CD4-positive, alpha-beta T cell treated with Interleukin-21 for 1 hour (primary cell): ENCODE measurements at regions not wholly inside any gene's neighbourhood (a gene's known extent, or its start where the extent isn't known, plus 50 kb on each side); places are given as distances from the start of the nearest gene placed in this dataset.
"Not testable (repeated sequence)": the region's sequence is repeated elsewhere in the genome, so short reads cannot be mapped to it uniquely, and the experiment has no call there.

Source experiments
- DNase-seq: peaks from one replicate; pipeline ENCODE4 v3.0.0-alpha.2; 2020

DNA sequence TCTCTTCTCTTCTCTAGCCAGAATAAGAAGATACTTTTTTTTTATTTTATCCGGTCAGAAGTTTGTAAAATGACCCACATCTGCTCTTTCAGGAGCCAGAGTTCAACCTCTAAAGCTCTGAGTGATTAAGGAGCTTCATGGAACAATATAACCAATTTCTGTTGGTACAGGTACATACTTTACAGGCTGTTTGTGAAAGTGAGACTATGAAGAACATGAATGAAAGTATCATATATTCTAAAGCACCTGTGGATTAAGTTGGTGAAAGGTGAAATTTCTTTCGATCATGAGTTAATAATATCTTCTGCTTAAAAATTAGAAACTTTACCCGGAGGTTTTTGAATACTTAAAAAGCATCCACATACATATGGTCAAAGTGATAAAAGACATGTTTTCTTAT, 65.2 kb downstream of the DMRT2 start:
- DNase-seq: no peak

DNA sequence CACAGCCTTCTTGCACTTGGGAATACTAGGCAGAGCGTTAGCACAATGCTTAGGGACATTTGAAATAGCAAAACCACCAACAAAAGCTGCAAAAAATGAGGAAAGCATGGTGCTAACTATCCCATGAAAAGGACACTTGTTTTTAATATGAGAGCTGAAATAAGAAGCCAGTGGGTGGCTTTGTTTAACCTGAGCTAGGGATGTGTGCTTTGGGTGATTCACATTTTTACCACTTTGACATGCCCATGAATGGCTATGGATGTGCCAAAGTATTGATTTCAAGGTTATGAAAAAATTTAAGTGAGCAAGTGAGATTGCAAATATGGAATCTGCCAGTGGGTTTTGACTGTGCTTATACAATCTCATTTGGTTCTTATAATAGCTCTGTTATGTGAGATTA, 67.3 kb downstream of the DMRT2 start:
- DNase-seq: no peak

DNA sequence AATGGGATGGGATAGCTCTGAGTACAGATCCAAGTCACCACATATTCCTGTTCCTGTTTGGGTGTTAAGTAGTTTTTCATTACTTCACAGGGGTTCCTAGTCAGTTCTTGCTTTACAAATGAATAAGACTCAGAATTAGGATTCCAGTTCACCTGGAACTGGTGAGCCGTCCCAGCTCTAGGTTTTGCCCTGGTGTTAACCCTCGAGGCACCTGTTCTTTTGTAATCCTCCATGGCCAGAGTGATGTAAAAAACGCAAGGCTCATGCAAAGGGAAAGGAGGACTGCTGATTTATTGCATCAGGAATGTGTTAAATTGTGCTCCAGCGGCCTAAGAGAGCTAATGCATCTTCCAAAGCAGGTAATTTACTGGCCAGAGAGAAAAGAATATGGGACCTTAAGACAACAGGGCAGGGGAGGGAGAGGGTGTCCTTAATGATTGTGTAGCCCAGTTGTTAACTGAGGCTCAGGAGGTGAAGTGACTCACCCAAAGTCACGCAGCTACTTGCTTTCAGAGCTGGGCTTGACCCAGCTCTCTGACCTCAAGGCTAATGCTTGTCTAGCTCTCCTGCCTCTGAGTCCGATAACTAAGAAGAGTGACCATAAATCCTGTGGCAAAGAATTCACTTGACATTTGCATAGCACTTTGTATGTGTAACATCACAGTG, 70.5 kb downstream of the DMRT2 start:
- DNase-seq: no peak

- DNase-seq: no peak
Observed at GRCh38 chr9:1125741-1126140, 75.6 kb downstream of the DMRT2 start.

DNA sequence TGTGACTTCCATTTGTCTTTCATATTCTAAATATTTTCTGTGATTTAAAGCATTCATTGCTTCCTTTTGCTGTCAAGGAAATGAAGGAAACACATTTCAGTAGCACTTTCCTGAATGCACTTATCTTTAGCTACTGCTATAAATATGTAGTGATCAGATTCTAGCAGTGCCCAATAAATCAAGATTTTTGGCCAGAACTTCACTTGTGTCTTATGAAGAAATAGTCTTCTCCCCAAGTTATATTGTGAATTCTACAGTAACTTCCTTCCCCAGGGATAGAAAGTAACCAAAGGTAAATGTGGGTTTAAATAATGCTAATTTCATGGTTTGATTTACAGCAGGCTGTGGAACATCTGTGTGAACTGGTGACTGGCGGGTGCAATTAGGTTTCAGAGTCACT, 77.9 kb downstream of the DMRT2 start:
- DNase-seq: no peak

- no peak for DNase-seq
Observed at GRCh38 chr9:1129382-1129781, 79.2 kb downstream of the DMRT2 start.

DNA sequence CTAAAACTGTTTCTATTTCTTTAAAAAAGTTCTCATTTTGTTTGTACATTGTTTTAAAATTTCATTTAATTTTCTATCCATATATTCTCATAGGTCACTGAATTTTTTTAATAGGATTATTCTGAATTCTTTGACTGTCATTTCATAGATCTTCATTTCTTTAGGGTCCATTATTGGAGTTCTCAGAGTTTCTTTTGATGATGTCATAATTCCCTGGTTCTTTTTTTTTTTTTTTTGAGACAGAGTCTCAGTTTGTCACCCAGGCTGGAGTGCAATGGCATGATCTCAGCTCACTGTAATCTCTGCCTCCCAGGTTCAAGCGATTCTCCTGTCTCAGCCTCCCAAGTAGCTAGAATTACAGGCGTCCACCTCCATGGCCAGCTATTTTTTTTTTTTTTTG, 89.9 kb downstream of the DMRT2 start:
- no peak for DNase-seq

- no peak for DNase-seq
Observed at GRCh38 chr9:1151691-1152090, 101.5 kb downstream of the DMRT2 start.

- DNase-seq: no peak
Observed at GRCh38 chr9:1152171-1152570, 102.0 kb downstream of the DMRT2 start.

GRCh38 chr9:1154739-1155138, 104.6 kb downstream of the DMRT2 start:
- no peak for DNase-seq

DNA sequence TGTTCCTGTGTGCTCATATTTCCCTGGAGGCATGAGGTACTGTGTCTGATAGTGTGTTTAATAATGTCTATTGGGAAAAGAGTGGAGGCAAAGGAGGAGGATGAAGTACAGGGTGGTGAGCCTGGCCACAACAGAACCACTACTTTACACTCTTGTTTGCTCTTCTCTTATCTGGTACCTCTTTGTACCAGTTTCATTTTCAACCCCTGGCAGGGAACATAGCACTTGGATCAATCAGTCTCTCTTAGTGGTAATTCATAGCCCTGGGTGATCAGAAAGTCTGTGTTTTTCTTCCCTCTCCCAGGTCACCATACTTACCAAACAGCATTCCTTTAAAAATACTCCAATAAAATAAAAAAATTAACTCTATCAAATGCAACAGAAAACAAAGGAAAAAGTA, 105.4 kb downstream of the DMRT2 start:
- DNase-seq: no peak

DNA sequence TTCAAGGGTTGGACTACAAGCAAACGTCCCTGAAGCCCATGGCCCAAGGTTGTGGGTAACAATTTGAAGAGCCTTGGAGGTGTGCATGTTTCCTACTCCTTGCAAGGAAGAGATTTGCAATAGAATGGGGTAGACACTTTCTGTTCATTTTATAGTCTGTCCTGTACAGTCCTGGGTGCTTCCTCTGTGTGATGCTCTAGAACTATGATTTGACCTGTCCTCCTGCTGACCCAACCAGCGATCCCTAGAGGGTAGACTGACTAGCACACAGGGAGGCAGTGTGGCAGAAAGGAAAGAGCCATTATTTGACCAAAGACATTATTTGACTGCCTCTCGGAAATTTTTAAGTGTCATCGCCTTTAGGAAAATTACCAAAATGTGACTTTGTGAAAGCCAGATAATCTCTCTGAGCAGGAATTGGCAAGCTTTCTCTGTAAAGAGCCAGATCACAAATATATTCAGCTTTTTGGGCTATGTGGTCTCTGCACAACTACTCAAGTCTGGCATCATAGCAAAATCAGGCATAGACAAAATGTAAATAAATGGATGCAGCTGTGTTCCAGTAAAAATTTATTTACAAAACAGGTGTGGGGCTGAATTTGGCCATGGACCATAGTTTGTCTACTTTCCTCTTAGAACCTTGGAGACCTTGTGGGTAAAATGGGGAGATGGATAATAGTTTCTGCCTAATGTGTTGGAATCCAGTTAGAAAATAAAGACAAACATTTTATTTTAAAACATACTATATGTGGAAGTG, 106.8 kb downstream of the DMRT2 start:
- no peak for DNase-seq

GRCh38 chr9:1157836-1158235, 107.7 kb downstream of the DMRT2 start:
- DNase-seq: no peak

DNA sequence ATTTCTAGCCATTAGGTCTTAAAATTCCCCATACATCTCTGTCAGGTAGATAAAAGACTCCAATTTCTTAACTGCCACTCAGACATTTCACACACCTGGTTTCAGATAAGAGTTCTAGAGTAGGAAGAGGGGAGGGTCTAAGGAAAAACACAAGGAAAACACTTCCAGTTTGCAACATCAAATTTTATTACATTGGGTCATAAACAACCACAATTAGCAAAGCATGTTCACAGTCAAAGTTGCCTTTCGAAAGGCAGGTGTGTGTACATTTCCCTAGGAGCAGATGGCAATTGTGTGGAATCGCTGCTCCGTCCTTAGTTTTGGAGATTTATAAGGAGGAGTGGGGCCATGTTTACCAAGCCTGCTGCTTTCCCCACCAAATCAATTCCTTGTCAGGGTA, 120.8 kb downstream of the DMRT2 start:
- DNase-seq: no peak

DNA sequence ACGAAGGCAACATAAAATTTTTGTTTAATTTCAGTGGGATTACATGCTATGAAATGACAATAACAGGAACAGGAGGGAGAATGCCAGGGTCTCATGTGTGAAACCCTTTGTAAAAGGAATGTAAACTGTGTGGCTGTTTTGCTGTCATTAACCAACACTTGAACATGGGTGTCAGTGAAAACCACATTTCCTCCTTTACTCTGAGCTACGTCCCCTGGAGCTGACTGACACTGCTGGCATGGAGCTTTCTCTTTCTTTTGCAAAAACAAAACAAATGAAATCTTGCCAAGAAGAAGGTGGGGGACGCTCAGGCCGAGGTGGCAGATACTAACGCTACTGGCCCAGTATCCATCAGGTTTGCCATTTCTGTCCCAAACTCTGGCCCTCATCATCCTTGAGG, 121.4 kb downstream of the DMRT2 start:
- peak; percentile 4 for DNase-seq

GRCh38 chr9:1173211-1173610, 123.1 kb downstream of the DMRT2 start:
- DNase-seq: no peak

DNA sequence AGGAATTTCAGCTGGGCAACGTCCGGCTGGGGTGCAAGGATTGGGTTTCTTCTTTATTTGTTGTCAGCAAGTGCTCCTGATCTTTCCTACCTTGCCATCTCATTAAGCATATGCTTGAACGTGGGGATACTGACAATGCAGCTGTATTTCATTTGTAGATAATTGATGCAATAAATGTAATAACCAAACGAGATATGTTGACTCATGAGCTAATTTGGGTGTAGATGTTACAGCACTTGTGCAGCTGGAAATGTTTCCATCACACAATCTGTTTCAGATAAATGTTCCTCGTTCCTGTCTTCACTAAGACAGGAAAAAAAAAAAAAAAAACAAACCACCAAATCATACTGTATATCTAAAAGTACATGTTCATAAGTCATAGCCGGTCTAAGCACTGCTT, 123.8 kb downstream of the DMRT2 start:
- DNase-seq: no peak

GRCh38 chr9:1179366-1179765, 129.2 kb downstream of the DMRT2 start:
- no peak for DNase-seq

- no peak for DNase-seq
Observed at GRCh38 chr9:1184146-1184545, 134.0 kb downstream of the DMRT2 start.

DNA sequence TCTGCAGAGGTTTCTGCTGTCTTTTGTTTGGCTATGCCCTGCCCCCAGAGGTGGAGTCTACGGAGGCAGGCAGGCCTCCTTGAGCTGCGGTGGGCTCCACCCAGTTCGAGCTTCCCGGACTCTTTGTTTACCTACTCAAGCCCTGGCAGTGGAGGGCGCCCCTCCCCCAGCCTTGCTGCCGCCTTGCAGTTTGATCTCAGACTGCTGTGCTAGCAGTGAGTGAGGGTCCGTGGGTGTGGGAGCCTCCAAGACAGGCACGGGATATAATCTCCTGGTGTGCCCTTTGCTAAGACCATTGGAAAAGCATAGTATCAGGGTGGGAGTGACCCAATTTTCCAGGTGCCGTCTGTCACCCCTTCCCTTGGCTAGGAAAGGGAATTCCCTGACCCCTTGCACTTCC, 137.0 kb downstream of the DMRT2 start:
- DNase-seq: not testable (repeated sequence)

- DNase-seq: not testable (repeated sequence)
Observed at GRCh38 chr9:1195636-1196035, 145.5 kb downstream of the DMRT2 start.

GRCh38 chr9:1198085-1198484, 147.9 kb downstream of the DMRT2 start:
- DNase-seq: no peak

DNA sequence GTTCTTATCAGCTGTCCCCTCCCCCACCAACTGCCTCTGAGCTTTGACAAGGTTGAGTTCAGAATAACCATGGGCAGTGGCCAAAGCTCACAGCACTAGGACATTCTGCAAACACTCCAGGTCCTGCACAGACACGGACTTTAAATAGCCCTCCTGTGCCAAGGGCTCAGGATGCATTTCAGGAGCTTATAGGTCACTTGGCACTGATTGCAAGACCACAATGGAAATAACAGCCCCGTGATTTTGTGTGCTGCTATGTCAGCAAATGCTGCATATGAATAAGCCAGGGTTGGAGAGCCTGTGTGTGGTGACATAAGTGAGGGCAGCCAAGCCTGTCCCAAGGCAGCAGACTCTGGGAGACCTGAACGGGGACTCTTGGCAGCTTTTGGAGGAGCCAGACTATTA, 150.7 kb downstream of the DMRT2 start:
- no peak for DNase-seq

GRCh38 chr9:1201262-1201661, 151.1 kb downstream of the DMRT2 start:
- DNase-seq: no peak

- DNase-seq: no peak
Observed at GRCh38 chr9:1201901-1202300, 151.7 kb downstream of the DMRT2 start.
